HS-27A (cell line): ENCODE measurements at regions not wholly inside any gene's neighbourhood (a gene's known extent, or its start where the extent isn't known, plus 50 kb on each side); places are given as distances from the start of the nearest gene placed in this dataset.

Experiments
- DNase-seq: peaks from one replicate; pipeline ENCODE4 v3.0.0-alpha.2; 2012; ENCODE audit warnings: low read depth, missing footprints

DNA sequence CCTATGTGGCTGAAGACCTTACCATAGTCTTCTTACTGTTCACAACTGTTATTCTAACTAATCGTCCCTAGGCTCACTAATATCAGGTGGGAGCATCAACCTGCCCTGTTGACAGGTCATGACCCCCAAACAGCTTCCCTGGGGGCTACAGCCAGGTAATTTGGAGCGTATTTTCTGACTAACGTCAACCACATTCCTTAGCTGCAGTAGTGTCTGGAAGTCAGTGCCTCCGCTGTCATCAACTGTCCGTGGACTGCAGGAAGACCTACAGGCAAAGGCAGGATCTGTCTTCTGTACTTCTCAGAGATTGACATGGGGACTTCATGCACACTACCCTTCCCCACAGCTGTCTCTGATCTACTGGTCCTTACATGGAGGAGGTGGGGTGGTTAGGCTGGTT is 456.9 kb downstream of the BCL11A start:
- no peak for DNase-seq

DNA sequence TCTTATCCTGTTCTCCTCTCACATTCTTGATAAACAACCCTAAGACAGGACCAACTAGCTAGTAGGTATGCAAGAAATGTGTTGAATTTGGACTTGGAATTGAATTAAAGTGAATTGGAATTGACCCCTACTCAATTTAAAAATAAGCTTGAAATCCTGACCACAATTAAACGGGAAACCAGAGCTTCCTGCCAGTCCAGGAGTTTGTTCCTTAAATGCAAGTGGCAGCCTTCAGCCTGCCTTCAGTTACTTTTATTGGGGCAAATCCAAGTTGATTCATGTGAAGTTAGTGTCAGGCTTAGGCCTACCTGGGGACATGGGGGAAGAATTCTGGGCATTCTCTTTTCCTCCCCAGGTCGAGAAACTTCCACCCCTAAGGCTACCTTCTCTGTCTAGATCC is 457.6 kb downstream of the BCL11A start:
- no peak for DNase-seq

DNA sequence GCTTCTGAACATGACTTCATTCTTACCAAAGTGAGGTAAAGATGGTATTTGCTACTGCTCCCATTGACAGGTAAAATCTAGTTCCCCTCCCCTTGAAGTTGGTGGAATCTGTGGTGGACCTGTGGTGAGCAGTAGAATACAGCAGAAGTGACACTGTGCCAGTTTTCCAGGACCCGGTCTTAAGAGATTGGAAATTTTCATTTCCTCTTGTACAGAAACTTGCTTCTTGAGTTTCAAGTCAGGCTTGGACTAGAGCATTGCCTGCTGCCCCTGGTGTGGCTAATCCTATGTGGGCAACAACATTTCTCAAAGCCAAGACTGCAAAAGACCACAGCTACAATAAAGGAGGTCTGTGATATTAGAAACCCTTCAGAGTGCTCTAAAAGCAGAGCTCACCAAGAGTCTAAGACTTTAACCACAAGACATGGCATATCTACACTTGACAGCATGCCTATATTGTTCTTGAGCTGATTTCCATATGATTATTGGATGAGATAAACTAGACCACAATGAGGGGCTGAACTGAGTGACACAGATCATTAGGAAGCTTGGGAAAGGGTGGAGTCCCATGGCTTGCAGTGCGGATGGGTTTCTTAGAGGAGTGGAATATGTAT is 458.1 kb downstream of the BCL11A start:
- no peak for DNase-seq

DNA sequence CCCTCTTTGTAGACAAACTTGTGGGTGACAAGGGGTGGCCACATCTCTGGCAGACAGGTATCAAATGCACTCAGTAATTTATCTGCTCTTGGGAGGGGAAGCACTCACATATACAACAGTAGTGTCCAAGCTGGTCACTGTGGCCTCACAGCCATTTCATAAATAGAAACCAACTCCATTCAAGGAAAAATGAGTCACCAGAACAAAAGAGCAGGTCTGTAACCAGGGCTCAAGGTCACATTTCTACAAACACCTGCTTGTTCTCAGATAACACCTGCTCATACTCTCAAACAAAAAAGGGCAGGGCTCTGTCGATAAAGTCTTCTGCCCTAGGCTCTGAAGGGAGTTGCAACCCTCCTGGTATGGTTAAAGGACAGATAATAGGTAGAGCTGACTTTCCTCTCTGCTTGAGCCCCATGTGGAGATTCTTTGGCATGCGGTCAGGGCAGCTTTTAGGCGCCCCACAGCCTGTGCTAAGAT is 459.0 kb downstream of the BCL11A start:
- DNase-seq = no peak

DNA sequence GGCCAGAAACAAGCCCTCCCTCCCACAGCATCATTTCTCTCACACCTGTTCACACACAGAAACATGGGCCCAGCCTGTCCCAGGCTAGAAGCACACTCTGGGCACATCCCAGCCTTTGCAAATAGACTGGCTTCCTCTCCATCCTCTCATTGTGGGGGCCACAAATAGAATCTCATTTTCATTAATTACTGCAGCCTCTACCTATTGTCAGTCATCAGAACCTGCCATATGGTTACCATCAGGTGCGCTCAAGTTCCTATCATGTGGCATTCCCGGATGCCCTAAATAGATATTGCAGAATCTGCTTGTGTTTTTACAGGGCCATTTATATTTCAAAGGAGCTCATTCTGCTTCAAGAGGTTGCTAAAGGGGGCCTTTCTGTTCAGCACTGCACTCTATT is 460.7 kb downstream of the BCL11A start:
- no peak for DNase-seq

DNA sequence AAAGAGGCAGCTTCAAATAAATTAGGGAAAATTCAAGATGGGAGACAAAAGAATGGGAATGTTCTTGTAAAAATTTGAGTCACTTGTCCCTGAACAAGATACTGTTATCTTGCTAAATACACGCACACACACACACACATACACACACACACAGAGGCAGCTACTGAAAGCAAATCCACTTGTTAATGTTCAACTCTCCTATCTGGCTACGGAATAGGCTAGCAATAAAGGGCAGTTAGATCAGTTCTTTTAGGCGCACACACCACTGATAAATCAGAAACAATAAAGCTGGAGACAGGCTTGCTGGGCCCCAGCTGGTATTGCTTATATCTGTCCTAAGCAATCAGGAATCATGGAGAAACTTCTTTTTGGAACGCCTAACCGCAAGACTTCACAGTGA is 461.6 kb downstream of the BCL11A start:
- no peak for DNase-seq

DNA sequence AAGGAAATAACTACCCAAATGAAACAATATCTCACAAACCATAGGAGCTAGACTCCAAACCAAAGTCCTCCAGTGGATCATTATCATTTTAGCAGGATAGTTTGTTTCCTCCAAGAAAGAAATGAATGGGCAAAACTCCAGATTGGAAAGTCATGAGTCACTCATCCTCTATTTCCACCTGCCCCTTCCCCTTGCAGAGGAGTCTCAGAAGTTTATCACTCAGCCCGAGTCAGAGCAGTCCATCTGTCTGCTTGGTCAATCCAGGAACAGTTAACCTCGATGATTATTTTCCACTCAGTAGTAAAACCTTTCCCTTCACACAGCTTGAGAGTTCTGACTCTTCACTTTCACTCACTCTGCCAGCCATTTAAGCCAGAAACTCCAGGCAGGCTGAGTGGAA is 462.2 kb downstream of the BCL11A start:
- no peak for DNase-seq

DNA sequence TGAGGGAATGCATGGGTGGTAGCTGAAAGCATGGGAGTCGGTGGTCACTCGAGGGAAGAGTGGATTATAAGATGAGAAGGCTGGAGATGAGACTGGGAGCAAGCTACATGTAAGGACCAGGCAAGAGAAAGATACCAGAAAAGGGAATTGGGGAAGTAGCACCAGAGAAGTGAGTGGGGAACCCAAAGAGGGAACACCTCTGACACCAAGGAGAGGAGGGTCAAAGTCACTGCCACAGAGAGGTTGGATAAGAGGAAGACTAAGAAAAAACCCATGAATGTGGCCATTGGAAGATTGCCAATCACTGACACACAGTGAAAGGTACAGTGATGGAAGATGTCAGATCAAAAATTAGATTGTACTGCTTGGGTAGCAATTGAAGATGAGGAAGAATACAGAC is 473.9 kb downstream of the BCL11A start:
- no peak for DNase-seq

DNA sequence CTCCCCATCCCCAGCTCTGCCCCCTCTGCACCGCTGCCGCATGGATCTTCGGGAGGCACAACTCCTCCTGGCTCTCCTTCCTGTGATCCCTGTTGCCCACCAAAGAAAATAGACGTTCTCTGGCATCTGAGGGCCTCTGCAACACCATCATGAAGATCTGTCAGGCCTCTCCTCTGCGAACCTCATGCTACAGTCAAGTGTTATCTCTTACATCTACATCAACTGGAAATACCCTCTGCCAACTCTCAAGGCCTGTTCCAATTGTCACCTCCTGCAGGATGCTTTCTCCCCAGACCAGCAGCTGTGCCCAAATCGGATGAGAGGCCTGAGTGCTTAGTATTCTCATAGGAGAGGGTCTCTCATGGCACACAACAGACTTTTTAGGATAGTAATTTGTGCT is 478.4 kb downstream of the BCL11A start:
- DNase-seq = no peak

DNA sequence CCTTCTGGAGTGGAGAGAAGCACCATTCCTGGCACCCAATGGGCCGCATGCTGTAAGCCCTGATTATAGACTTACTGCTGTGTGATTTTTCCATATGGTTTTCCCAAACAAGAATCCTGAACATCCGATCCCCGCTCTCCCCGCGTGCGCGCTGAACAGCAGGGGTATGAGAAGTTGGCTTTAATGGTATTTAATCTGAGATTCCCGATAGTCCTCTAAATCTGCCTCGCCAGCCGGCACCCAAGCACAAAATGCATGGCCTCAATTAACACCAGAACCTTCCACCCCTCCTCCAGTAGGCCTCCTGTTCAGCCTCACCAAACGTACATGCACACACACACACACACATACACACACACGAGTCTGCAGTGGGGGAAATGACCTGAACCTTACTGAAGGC is 480.3 kb downstream of the BCL11A start:
- DNase-seq = no peak

DNA sequence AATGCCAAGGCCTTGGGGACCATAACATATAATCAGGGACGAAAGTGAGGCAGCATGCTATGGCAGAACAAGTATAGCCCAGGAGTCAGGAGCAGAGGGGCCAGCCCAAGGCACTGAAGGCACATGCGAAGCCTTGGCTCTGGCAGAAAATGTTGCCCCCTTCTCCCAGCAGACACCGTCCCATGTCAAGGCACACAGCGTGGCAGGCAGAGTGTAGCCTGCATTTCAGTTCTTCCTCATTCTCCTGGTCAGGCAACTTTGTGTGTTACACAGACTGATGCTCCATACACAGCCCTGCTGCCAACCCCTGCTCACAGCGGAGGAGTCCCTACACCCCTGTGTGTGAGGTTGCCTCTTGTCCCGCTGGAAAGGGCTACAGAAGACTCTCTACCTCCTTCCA is 480.8 kb downstream of the BCL11A start:
- no peak for DNase-seq

DNA sequence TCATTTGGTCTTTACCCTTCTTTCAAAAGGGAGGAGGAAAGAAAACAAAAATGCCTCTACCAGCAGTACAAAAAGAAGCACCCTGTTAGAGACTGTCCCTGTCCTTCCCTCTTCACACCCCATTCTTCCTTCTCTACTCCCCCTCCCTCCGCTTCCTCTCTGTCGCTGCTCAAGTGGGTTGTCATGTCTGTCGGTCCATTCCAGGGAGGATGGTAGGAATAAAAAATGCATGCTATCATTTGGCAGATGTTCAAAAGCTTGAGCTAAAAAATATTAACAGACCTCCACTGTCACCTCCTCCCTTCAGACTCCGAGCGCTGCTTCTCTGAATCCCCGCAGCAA is 482.0 kb downstream of the BCL11A start:
- DNase-seq = no peak

DNA sequence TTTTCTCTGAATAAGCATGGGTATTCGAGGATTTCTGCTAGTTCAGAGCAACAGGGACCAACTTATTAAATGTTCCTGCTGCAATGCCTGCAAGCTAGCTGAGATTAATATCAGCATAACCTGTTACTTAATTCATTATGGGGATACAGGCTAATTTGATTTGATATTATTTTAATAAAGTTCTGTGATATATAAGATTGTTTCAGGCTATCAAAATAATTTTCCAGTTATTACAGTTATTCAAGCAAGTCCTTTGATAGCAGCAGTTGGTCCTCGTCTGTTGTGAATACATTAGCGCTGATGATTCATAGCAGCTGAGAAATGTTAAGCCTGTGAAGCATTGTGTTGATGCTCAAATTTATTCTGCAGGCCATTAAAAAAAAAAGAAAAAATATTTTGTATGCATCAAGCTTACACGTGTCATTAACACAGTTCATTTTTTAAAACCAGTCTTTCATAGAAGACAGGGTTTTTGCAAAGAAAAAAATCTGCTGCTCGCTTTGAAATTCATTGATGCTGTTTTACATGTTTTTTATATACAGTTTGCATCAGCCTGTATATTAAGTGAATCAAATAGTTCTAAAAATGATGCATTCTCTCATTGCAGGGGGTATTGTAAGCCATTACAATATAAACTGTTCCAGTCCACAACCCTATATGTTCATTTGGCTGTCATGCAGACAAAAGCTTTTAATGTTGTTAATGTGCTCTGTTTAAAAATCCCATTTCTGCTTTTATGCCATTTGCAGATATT is 482.5 kb downstream of the BCL11A start:
- DNase-seq = no peak

DNA sequence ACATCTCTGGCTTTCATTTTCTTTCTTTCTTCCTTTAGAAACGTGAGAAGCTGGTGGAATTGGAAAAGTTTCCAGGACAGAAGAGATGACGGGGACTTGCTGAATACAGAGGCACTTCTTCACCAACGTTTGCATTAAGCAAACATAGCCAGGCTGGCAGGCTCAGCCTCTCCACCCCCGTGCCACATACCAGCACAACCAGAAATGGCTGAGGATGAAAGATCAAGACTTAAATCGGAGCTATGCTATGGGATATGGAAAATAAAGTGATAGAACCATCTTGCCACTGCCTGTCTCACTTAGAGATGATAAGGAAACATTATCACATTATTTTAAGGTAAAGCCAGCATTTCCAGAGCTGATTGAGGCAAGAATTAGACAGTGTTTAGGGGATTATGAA is 483.3 kb downstream of the BCL11A start:
- no peak for DNase-seq

DNA sequence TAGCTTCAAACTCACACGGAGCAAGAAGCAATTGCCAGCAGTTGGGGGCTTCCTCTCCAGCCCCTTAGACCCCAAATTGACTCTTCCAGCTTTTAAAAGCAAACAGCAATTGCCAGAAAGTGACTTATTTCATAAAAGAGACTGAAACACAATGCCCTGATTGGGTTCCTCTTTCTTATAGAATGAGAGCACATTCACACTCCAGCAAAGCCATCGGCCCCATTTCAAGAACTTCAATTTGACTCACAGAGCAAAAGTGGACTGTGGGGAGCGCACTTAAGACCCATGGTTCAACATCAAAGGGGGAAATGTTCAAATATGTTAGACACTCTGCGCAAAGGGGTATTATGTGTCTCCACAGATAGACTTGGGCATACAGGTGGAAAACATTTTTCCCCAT is 484.7 kb downstream of the BCL11A start:
- DNase-seq = no peak

DNA sequence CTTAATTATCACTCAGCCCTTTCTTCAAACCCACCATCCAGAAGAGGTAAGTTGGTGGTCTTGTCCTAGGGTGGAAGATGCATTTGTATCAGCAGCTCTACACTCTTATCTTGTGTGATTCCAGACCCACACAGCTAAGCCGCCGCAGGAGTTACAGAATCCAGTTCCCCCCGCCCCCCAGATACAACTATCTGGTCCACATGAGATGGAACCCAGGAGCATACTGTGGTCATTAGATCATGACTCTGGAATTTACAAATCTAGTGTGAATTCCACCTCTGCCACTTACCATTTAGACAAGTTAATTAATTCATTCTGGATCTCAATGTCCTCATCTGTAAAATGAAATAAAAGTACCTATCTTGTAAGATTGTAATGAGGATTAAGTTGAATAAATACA is 486.4 kb downstream of the BCL11A start:
- DNase-seq = no peak

DNA sequence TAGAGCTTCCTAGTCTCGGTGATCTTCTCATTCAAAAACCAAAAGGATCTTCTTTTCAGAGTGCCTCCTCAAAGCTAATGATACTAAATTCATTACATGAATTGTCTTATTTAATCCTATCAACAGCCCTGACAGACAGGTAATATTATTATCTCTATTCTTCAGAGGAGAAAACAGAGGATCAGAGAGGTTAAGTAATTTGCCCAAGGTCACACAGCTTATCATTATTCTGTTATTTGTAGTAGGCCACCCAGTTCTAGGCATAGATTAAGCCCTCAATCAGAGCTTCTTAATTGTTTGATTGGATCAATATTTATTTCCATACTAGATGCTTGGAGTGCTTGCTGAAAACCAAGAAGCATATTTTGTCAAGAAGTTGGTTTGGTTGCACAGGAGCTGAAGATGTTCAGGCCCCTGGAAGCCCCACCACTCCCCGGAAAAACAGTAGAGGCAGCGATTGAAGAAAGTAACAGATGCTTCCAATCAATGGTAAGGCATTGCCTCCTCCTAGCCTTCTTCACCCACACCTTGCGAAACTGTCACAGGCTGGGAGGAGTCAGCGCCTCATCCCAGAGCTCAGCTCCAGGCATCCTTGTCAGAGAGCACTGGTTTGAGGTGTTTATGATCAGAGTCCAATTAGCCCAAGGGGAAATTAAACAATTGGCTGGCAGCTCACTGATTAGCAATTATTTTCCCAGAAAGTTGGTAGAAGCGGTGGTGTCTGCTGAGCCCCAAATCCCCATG is 487.2 kb downstream of the BCL11A start:
- no peak for DNase-seq

DNA sequence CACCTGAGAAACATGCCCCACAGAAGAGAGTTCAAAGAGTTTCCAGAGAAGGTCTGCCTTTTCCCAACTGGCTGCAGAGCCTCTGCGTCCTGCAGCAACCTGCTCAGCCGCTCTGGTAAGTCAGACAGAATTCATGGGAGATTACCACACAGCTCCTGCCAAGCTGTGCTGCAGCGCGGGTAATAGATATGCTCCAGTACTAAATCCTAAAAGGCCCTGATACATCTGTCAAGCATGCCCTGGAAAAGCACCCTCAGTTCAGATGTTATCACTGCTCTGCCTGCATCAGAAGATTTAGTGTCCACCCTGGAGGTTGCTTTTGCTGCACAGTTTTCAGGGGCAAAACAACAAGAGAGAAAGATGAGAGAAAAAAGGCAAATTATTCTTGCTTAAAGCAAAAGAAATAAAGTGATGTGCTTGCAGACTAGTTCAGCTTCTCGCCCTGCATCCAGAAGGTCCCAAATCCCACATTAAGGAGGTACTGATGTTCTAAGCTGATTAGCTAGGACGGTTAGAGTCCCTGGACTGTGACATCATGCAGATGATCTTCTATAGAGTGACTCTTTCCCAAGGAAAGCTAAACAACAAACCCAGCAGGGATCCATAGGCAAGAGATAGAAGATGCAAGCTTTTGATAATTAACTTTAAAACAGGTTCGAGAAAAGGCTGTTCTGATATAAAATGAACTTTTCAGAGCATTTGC is 488.6 kb downstream of the BCL11A start:
- DNase-seq = no peak

DNA sequence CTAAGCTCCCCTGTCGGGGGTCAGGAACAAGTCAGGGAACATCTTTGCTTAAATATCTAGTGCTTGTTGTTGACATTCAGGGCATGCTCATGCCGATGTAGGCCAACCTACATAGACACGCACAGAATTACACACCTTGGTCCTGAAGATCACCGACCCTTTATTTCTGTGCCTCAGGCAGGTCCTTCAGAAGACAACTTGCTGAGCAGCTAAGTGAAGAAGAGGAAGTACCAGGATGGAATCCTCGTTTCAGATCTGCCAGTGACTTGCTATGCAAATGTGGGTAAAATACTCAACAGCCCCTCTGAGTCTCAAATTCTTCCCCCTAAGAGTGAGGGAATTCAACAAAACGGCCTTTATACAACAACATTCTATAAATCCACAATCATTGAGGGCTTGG is 494.7 kb downstream of the BCL11A start:
- DNase-seq = no peak

DNA sequence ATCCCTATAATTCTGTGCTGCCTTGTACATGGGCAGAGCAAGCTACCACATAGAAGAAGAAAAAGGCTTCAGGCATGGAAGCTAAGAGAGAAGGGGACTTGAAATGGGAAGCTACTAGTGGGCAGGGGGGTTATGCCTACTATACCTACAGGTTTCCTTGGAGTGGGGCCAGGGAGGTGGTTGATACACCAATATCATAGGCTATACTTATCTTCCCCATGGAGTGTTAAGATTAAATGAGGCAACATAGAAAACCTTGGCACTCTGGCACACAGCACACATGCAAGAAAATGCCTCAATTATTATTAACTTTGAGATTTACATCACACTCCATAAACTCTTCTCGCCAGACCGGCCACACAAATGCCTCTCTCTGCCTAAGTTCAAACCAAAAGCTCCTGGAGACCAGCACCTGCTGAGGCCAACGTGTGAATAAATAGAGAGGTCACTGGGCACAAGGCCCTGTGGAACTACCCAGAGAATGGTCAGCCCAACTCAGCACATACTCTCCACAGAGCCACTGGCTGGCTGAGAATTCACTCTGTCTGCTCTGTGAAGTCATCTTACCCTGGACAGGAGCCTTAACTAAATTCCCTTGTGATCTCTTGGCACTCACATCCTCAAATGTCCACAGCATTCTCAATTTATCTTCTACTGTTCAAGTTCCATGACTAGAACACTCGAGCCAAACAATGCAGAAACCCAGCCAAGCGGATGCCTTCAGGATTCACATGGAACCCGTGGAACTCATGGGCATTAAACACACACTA is 498.7 kb downstream of the BCL11A start:
- no peak for DNase-seq

DNA sequence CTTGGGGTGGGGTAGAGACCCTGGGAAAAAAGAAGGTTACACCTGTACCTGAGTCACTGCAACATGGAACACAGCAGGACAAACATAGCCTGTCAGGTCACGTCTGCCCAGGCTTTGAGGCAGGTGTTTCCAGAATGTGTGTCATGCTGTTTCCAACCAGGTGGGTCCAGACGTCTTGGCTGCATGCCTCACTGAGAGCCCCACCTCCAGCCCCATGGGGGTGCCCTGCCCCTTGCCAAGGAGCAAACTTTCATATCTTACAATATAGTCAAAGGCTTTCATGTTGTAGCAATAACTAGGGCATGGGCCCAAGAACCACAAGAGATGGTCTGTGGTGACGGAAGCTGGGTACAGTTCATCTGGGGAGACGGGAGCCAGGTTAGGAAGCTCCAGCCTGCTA is 499.7 kb downstream of the BCL11A start:
- no peak for DNase-seq

DNA sequence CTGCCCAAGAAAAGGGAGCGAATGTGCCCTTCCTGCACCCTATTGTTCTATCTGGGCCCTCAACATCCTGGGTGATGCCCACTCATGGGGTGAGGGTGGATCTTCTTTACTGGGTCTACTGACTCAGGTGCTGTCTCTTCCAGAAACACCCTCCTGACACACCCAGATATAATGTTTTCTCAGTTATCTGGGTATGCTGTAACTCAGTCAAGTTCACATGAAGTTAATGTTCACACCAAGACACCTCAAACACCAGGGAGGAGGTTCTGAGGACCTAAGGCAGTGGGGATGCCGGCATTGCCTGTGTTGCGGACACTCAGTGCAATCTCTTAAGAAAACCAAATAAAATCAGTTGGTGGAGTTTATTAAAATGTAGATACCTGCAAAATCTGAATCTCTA is 500.9 kb downstream of the BCL11A start:
- DNase-seq = no peak
